Activated CD4-positive, alpha-beta T cell treated with anti-CD3 and anti-CD28 coated beads for 24 hours (primary cell): ENCODE measurements at regions not wholly inside any gene's neighbourhood (a gene's known extent, or its start where the extent isn't known, plus 50 kb on each side); places are given as distances from the start of the nearest gene placed in this dataset.

Experiments
- DNase-seq, 2 donors: peaks; one replicate each; pipeline ENCODE4 v3.0.0-alpha.2; 2020; ENCODE audit warnings: low read depth in 2 of 2

GRCh38 chr13:79778741-79779460, 297.9 kb downstream of the NDFIP2 start:
- DNase-seq, result no peak

GRCh38 chr13:79777504-79777903, 296.5 kb downstream of the NDFIP2 start:
- DNase-seq, result no peak

- no peak for DNase-seq
Observed at GRCh38 chr13:79776531-79777295, 295.8 kb downstream of the NDFIP2 start.

GRCh38 chr13:79775830-79776229, 294.9 kb downstream of the NDFIP2 start:
- DNase-seq, result no peak

GRCh38 chr13:79772811-79773210, 291.9 kb downstream of the NDFIP2 start:
- DNase-seq, result no peak

GRCh38 chr13:79771493-79771892, 290.5 kb downstream of the NDFIP2 start:
- no peak for DNase-seq

- no peak for DNase-seq
Observed at GRCh38 chr13:79770056-79770455, 289.1 kb downstream of the NDFIP2 start.

GRCh38 chr13:79767126-79767525, 286.2 kb downstream of the NDFIP2 start:
- DNase-seq, result no peak

- no peak for DNase-seq
Observed at GRCh38 chr13:79765331-79765730, 284.4 kb downstream of the NDFIP2 start.

GRCh38 chr13:79749984-79750551, 269.1 kb downstream of the NDFIP2 start:
- DNase-seq, result no peak

GRCh38 chr13:79749566-79749965, 268.6 kb downstream of the NDFIP2 start:
- no peak for DNase-seq

GRCh38 chr13:79745081-79745480, 264.1 kb downstream of the NDFIP2 start:
- DNase-seq, result no peak

- no peak for DNase-seq
Observed at GRCh38 chr13:79742923-79743322, 262.0 kb downstream of the NDFIP2 start.

GRCh38 chr13:79740991-79741390, 260.0 kb downstream of the NDFIP2 start:
- no peak for DNase-seq

- DNase-seq, result no peak
Observed at GRCh38 chr13:79736356-79736755, 255.4 kb downstream of the NDFIP2 start.

GRCh38 chr13:79735228-79735627, 254.3 kb downstream of the NDFIP2 start:
- no peak for DNase-seq

GRCh38 chr13:79727086-79727485, 246.1 kb downstream of the NDFIP2 start:
- no peak for DNase-seq

- DNase-seq, result no peak
Observed at GRCh38 chr13:79725841-79726240, 244.9 kb downstream of the NDFIP2 start.

GRCh38 chr13:79724348-79725103, 243.6 kb downstream of the NDFIP2 start:
- no peak for DNase-seq

GRCh38 chr13:79723519-79724024, 242.6 kb downstream of the NDFIP2 start:
- no peak for DNase-seq

- no peak for DNase-seq
Observed at GRCh38 chr13:79722885-79723445, 242.0 kb downstream of the NDFIP2 start.

- no peak for DNase-seq
Observed at GRCh38 chr13:79716191-79716590, 235.2 kb downstream of the NDFIP2 start.
